Bronchial epithelial cell (primary cell): ENCODE measurements at regions not wholly inside any gene's neighbourhood (a gene's known extent, or its start where the extent isn't known, plus 50 kb on each side); places are given as distances from the start of the nearest gene placed in this dataset.
A peak's percentile ranks its signal among the peaks of the same experiment; 100 is the strongest.

Experiments
- DNase-seq: peaks from one replicate; pipeline ENCODE4 v3.0.0-alpha.2; 2010; ENCODE audit warnings: low read depth
- FAIRE-seq: peaks from 2 replicates; lab custom pipeline; 2011; peaks lifted over from hg19 to GRCh38; lab: Jason Lieb, UNC
- H3K27me3 ChIP-seq: 2 replicates; pipeline ENCODE4 v1.5.1; 2011; ENCODE audit warnings: low read length; ENCODE audit not compliant: control insufficient read depth, insufficient read depth
- H3K36me3 ChIP-seq: 2 replicates; pipeline ENCODE4 v1.5.1; 2011; ENCODE audit warnings: low read length; ENCODE audit not compliant: control insufficient read depth, insufficient read depth
- H3K4me3 ChIP-seq: 2 replicates; pipeline ENCODE4 v1.5.1; 2011; ENCODE audit warnings: mild to moderate bottlenecking, low read depth, low read length, control low read depth
- TF ChIP-seq, protein P1 (sequence below): IDR thresholded peaks from 2 replicates; pipeline ENCODE4 v1.5.1; 2011; ENCODE audit warnings: mild to moderate bottlenecking, moderate library complexity, low read length, control low read depth, inconsistent platforms; ENCODE audit not compliant: insufficient read depth, severe bottlenecking

- Histone ChIP-seq H3K4me3 (no peak overlapping the region), H3K36me3 (no peaks in the 10 kb centered on the region), H3K27me3 (no peaks in the 10 kb centered on the region)
- TF ChIP-seq, protein P1, sequence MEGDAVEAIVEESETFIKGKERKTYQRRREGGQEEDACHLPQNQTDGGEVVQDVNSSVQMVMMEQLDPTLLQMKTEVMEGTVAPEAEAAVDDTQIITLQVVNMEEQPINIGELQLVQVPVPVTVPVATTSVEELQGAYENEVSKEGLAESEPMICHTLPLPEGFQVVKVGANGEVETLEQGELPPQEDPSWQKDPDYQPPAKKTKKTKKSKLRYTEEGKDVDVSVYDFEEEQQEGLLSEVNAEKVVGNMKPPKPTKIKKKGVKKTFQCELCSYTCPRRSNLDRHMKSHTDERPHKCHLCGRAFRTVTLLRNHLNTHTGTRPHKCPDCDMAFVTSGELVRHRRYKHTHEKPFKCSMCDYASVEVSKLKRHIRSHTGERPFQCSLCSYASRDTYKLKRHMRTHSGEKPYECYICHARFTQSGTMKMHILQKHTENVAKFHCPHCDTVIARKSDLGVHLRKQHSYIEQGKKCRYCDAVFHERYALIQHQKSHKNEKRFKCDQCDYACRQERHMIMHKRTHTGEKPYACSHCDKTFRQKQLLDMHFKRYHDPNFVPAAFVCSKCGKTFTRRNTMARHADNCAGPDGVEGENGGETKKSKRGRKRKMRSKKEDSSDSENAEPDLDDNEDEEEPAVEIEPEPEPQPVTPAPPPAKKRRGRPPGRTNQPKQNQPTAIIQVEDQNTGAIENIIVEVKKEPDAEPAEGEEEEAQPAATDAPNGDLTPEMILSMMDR, result no peak
- FAIRE-seq (no peak), DNase-seq (no peak)
Measured at GRCh38 chr16:5815570-5816237, 718.1 kb upstream of the EEF2KMT start.

- TF ChIP-seq, protein P1, result no peak
- Histone ChIP-seq H3K36me3 (no peaks in the 10 kb centered on the region), H3K4me3 (no peak overlapping the region), H3K27me3 (no peaks in the 10 kb centered on the region)
- FAIRE-seq (no peak), DNase-seq (no peak)
Measured at GRCh38 chr16:5801396-5801795, 703.8 kb upstream of the EEF2KMT start.

DNA sequence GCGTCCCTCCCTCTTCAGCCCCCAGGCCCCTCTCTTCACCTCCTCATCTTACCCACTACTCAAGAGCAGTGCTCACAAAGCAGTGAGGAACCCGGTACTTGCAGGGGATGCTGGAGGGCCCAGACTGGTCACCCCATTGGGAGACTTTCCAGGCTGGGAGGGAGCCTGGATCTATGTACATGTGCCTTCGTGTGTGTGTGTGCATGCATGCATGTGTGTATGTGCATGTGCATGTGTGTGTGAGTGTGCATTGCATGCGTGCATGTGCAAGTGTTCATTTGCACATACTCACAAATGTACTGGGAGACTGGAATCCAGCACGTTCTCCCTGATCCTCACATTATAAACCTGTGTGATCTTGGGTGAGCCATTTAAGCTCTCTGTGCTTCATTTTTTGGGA is 696.0 kb upstream of the EEF2KMT start:
- Histone ChIP-seq H3K27me3 (no peaks in the 10 kb centered on the region), H3K36me3 (no peaks in the 10 kb centered on the region), H3K4me3 (no peak overlapping the region)
- DNase-seq, result no peak
- TF ChIP-seq, protein P1, result no peak
- peak; percentile 73 for FAIRE-seq

GRCh38 chr16:5791011-5791657 is 693.5 kb upstream of the EEF2KMT start:
- no peak for DNase-seq
- no peak for FAIRE-seq
- Histone ChIP-seq H3K27me3 (no peaks in the 10 kb centered on the region), H3K36me3 (no peaks in the 10 kb centered on the region), H3K4me3 (no peak overlapping the region)
- TF ChIP-seq, protein P1, result no peak

DNA sequence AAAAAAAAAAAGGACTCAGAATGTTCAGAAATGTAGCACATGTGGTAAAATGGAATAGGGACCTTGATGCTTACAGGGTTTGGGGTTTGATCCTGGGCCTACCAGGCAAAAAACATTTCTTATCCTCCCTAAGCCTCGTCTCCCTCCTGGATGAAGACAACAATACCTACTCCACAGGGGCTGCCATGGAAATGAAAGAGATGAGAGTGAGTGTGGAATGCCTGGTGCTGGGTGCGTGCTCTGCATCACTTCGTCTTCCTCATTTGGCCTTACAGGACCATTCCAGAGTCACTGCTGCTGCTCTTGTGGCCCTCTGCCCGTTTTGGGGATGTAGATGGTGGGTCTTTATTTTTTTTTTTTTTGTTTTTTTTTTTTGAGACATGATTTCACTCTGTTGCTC is 692.9 kb upstream of the EEF2KMT start:
- no peak for DNase-seq
- Histone ChIP-seq H3K27me3 (no peaks in the 10 kb centered on the region), H3K36me3 (no peaks in the 10 kb centered on the region), H3K4me3 (no peak overlapping the region)
- no peak for FAIRE-seq
- TF ChIP-seq, protein P1, result no peak
